Inflammatory macrophage treated with lipopolysaccharide for 4 hours (primary cell): ENCODE measurements at regions not wholly inside any gene's neighbourhood (a gene's known extent, or its start where the extent isn't known, plus 50 kb on each side); places are given as distances from the start of the nearest gene placed in this dataset.
"Not testable (repeated sequence)": the region's sequence is repeated elsewhere in the genome, so short reads cannot be mapped to it uniquely, and the experiment has no call there.

Experiments
- DNase-seq: peaks from one replicate; pipeline ENCODE4 v3.0.0-alpha.2; 2020

GRCh38 chr18:68219872-68220271 lies 495.0 kb downstream of the TMX3 start:
- no peak for DNase-seq

GRCh38 chr18:68219274-68219673 lies 495.6 kb downstream of the TMX3 start:
- no peak for DNase-seq

- DNase-seq = no peak
Observed at GRCh38 chr18:68215931-68216330, 499.0 kb downstream of the TMX3 start.

- no peak for DNase-seq
Observed at GRCh38 chr18:68186039-68186438, 528.9 kb downstream of the TMX3 start.

- no peak for DNase-seq
Observed at GRCh38 chr18:68181956-68182355, 533.0 kb downstream of the TMX3 start.

GRCh38 chr18:68179811-68180210 lies 535.1 kb downstream of the TMX3 start:
- no peak for DNase-seq

GRCh38 chr18:68178921-68179320 lies 536.0 kb downstream of the TMX3 start:
- DNase-seq = no peak

GRCh38 chr18:68177807-68178702 lies 536.9 kb downstream of the TMX3 start:
- DNase-seq = no peak

- no peak for DNase-seq
Observed at GRCh38 chr18:68176901-68177300, 538.0 kb downstream of the TMX3 start.

GRCh38 chr18:68172842-68173549 lies 541.9 kb downstream of the TMX3 start:
- no peak for DNase-seq

GRCh38 chr18:68164909-68165308 lies 550.0 kb downstream of the TMX3 start:
- DNase-seq = no peak

- not testable (repeated sequence) for DNase-seq
Observed at GRCh38 chr18:68153821-68154220, 561.1 kb downstream of the TMX3 start.

- no peak for DNase-seq
Observed at GRCh38 chr18:68152770-68153169, 562.1 kb downstream of the TMX3 start.

- DNase-seq = no peak
Observed at GRCh38 chr18:68150961-68151360, 563.9 kb downstream of the TMX3 start.

GRCh38 chr18:68148863-68149262 lies 566.0 kb downstream of the TMX3 start:
- no peak for DNase-seq

- no peak for DNase-seq
Observed at GRCh38 chr18:68147728-68148127, 567.2 kb downstream of the TMX3 start.

GRCh38 chr18:68121826-68122225 lies 593.1 kb downstream of the TMX3 start:
- no peak for DNase-seq

GRCh38 chr18:68121308-68121707 lies 593.6 kb downstream of the TMX3 start:
- DNase-seq = no peak

GRCh38 chr18:68114989-68115388 lies 598.5 kb upstream of the DSEL start:
- DNase-seq = no peak

- no peak for DNase-seq
Observed at GRCh38 chr18:68104036-68104435, 587.5 kb upstream of the DSEL start.

- DNase-seq = no peak
Observed at GRCh38 chr18:68103561-68103960, 587.0 kb upstream of the DSEL start.

- no peak for DNase-seq
Observed at GRCh38 chr18:68102117-68102516, 585.6 kb upstream of the DSEL start.

GRCh38 chr18:68098655-68099054 lies 582.1 kb upstream of the DSEL start:
- DNase-seq = no peak

GRCh38 chr18:68086481-68086880 lies 570.0 kb upstream of the DSEL start:
- no peak for DNase-seq
